ENCODE measurements at regions not wholly inside any gene's neighbourhood (a gene's known extent, or its start where the extent isn't known, plus 50 kb on each side); places are given as distances from the start of the nearest gene placed in this dataset.

DNA sequence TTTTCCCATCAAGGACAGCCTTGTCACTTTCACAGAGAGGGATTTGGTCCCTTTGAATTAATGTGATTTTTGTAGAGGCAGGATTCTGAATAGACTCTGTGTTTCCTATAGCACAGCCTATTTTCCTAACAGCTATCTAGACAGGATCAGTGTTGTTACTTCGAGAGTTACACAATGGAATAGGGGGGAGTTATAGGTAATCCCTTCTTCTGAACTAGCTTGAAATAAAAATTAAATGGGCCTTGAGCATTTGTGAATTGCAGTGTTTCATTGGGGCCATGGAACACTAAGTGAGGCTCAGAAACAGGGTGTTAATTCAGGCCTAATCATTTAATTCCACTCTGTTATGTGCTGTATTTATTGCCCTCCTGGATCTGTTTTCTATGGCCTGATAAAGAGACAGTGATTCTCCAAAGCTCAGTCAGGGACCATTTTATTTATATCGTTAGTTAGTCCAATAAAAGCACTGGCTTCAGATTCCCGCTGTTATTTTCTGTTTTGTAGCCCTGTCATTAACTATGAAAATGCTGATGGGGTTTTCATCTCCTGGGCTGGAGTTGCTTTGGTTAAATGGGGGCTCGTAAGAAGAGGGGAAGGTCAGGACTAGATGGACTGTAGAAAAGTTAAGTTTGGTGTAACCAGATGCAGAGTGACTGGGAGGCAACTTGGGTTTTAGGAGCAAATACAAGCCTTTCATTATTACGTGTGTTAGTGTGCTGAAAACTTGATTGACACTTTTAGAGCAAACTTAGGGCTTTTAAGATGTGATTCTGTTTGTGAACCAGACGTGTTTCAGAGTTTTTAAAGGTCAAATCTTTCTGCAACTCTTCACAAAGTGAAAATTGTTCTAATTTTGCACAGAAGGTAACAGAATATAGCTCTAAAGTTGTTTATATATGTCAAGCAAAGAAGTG is 461.0 kb upstream of the HNRNPA3 start:
- TF ChIP-seq, protein P1, sequence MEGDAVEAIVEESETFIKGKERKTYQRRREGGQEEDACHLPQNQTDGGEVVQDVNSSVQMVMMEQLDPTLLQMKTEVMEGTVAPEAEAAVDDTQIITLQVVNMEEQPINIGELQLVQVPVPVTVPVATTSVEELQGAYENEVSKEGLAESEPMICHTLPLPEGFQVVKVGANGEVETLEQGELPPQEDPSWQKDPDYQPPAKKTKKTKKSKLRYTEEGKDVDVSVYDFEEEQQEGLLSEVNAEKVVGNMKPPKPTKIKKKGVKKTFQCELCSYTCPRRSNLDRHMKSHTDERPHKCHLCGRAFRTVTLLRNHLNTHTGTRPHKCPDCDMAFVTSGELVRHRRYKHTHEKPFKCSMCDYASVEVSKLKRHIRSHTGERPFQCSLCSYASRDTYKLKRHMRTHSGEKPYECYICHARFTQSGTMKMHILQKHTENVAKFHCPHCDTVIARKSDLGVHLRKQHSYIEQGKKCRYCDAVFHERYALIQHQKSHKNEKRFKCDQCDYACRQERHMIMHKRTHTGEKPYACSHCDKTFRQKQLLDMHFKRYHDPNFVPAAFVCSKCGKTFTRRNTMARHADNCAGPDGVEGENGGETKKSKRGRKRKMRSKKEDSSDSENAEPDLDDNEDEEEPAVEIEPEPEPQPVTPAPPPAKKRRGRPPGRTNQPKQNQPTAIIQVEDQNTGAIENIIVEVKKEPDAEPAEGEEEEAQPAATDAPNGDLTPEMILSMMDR (IDR thresholded peaks at IDR 0.05; ENCODE audit: extremely low read depth, low read depth, low read length) = no peak
- no peaks in the 10 kb centered on the region for H3K9me3 ChIP-seq (ENCODE audit: low read depth, low read length)
- no peaks in the 10 kb centered on the region for H3K79me2 ChIP-seq (ENCODE audit: insufficient read depth, low read length)
- H3K4me1 ChIP-seq (ENCODE audit: insufficient read depth, low read length) = no peaks in the 10 kb centered on the region
- no peak overlapping the region for H3K4me2 ChIP-seq (ENCODE audit: insufficient read depth, low read length)
- H3K27ac ChIP-seq (ENCODE audit: low read depth, low read length) = no peak overlapping the region
- no peaks in the 10 kb centered on the region for H3K27me3 ChIP-seq (ENCODE audit: insufficient read depth, low read length)
- no peak overlapping the region for H3K4me3 ChIP-seq (ENCODE audit: insufficient read depth, low read length)
- no peaks in the 10 kb centered on the region for H3K36me3 ChIP-seq (ENCODE audit: insufficient read depth, low read length)
- H2AFZ ChIP-seq (ENCODE audit: low read length) = no peak overlapping the region
- no peaks in the 10 kb centered on the region for H4K20me1 ChIP-seq (ENCODE audit: insufficient read depth, low read length)
- no peak for DNase-seq (ENCODE audit: insufficient read length, low spot score, missing footprints)

DNA sequence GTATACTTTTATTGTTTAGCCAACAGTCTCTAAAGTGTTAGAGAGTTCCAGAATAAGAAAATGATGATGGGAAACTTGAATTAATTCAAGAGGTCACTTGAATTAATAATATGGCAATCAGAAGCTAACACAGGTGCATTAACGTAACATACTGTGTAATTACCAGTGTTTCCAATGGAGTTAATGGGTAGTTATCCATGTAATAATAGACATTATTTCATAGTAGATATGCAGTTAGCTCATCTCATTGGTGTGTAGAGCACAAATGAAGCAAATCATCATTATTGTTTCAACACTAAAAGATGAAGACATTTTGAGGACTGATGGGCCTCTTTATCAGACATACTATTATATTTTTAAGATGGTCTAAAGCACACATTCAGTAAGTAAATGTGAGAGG is 460.3 kb upstream of the HNRNPA3 start:
- Histone ChIP-seq H3K4me1 (ENCODE audit: insufficient read depth, low read length) (no peaks in the 10 kb centered on the region), H3K27me3 (ENCODE audit: insufficient read depth, low read length) (no peaks in the 10 kb centered on the region), H3K36me3 (ENCODE audit: insufficient read depth, low read length) (no peaks in the 10 kb centered on the region), H3K4me2 (ENCODE audit: insufficient read depth, low read length) (no peak overlapping the region), H3K4me3 (ENCODE audit: insufficient read depth, low read length) (no peak overlapping the region), H2AFZ (ENCODE audit: low read length) (no peak overlapping the region), H3K79me2 (ENCODE audit: insufficient read depth, low read length) (no peaks in the 10 kb centered on the region), H3K27ac (ENCODE audit: low read depth, low read length) (no peak overlapping the region), H3K9me3 (ENCODE audit: low read depth, low read length) (no peaks in the 10 kb centered on the region), H4K20me1 (ENCODE audit: insufficient read depth, low read length) (no peaks in the 10 kb centered on the region)
- TF ChIP-seq, protein P1 (IDR thresholded peaks at IDR 0.05; ENCODE audit: extremely low read depth, low read depth, low read length) = no peak
- no peak for DNase-seq (ENCODE audit: insufficient read length, low spot score, missing footprints)

DNA sequence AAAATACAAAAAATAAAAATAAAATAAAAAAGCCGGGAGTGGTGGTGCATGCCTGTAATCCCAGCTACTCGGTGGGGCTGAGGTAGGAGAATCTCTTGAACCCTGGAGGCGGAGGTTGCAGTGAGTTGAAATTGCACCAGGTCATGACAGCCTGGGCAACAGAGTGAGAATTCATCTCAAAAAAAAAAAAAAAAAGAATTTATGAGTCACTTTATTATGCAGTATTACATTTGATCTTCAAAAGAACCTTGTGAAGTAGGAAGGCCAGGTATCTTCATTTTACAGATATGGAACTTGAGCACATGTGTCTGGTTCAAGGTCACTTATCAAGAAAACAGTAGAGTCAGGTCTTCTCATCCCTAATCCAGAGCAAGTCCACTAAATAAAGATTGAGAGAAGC is 459.4 kb upstream of the HNRNPA3 start:
- Histone ChIP-seq H2AFZ (ENCODE audit: low read length) (no peak overlapping the region), H4K20me1 (ENCODE audit: insufficient read depth, low read length) (no peaks in the 10 kb centered on the region), H3K79me2 (ENCODE audit: insufficient read depth, low read length) (no peaks in the 10 kb centered on the region), H3K27ac (ENCODE audit: low read depth, low read length) (no peak overlapping the region), H3K4me1 (ENCODE audit: insufficient read depth, low read length) (no peaks in the 10 kb centered on the region), H3K4me3 (ENCODE audit: insufficient read depth, low read length) (no peak overlapping the region), H3K4me2 (ENCODE audit: insufficient read depth, low read length) (no peak overlapping the region), H3K27me3 (ENCODE audit: insufficient read depth, low read length) (no peaks in the 10 kb centered on the region), H3K36me3 (ENCODE audit: insufficient read depth, low read length) (no peaks in the 10 kb centered on the region), H3K9me3 (ENCODE audit: low read depth, low read length) (no peaks in the 10 kb centered on the region)
- TF ChIP-seq, protein P1 (IDR thresholded peaks at IDR 0.05; ENCODE audit: extremely low read depth, low read depth, low read length) = no peak
- no peak for DNase-seq (ENCODE audit: insufficient read length, low spot score, missing footprints)

DNA sequence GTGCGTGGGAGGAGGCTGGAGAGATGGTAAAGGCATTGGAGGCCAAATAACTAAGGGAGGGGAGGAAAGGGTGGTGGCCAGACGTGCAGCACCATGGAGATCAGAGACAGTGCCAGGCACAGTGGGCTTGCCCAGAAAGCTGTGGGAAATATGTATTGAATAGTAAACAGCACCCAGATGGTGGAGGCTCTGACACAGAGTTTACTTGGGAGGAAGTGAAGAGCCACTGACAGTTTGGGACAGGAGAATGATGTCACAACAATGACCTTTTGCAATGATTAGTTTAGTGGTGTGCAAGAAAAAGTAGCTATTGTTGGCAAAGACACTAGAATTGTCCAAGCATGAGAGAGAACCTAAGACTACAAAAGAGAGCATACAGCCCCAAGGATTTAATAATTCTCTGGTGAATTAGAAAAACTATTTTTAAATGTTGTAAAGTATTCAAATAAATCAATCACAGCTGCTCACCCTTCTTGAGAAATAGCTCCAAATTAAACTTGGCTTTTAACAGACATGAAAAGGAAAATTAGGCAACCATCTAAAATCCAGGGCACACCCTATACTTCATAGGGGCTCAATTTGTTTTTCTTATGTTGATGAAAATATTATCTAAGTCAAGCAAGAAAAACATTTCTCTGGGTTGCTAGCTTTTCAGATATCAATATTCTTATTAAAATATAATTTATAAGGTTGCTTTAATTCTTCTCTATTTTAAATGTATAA is 458.7 kb upstream of the HNRNPA3 start:
- H3K4me2 ChIP-seq (ENCODE audit: insufficient read depth, low read length) = no peak overlapping the region
- no peak overlapping the region for H3K4me3 ChIP-seq (ENCODE audit: insufficient read depth, low read length)
- no peak for DNase-seq (ENCODE audit: insufficient read length, low spot score, missing footprints)
- TF ChIP-seq, protein P1 (IDR thresholded peaks at IDR 0.05; ENCODE audit: extremely low read depth, low read depth, low read length) = no peak
- H4K20me1 ChIP-seq (ENCODE audit: insufficient read depth, low read length) = no peaks in the 10 kb centered on the region
- no peaks in the 10 kb centered on the region for H3K36me3 ChIP-seq (ENCODE audit: insufficient read depth, low read length)
- H3K27ac ChIP-seq (ENCODE audit: low read depth, low read length) = no peak overlapping the region
- H2AFZ ChIP-seq (ENCODE audit: low read length) = no peak overlapping the region
- no peaks in the 10 kb centered on the region for H3K79me2 ChIP-seq (ENCODE audit: insufficient read depth, low read length)
- no peaks in the 10 kb centered on the region for H3K4me1 ChIP-seq (ENCODE audit: insufficient read depth, low read length)
- no peaks in the 10 kb centered on the region for H3K27me3 ChIP-seq (ENCODE audit: insufficient read depth, low read length)
- no peaks in the 10 kb centered on the region for H3K9me3 ChIP-seq (ENCODE audit: low read depth, low read length)
